ENCODE measurements at regions not wholly inside any gene's neighbourhood (a gene's known extent, or its start where the extent isn't known, plus 50 kb on each side); places are given as distances from the start of the nearest gene placed in this dataset.

GRCh38 chr3:75295013-75295412, 369.1 kb upstream of the FRG2C start:
- TF ChIP-seq CTCF (IDR thresholded peaks at IDR 0.05) (no peak), POLR2A (IDR thresholded peaks at IDR 0.05) (no peak)
